ENCODE measurements at regions not wholly inside any gene's neighbourhood (a gene's known extent, or its start where the extent isn't known, plus 50 kb on each side); places are given as distances from the start of the nearest gene placed in this dataset.
"Not testable (repeated sequence)": the region's sequence is repeated elsewhere in the genome, so short reads cannot be mapped to it uniquely, and the experiment has no call there.

DNA sequence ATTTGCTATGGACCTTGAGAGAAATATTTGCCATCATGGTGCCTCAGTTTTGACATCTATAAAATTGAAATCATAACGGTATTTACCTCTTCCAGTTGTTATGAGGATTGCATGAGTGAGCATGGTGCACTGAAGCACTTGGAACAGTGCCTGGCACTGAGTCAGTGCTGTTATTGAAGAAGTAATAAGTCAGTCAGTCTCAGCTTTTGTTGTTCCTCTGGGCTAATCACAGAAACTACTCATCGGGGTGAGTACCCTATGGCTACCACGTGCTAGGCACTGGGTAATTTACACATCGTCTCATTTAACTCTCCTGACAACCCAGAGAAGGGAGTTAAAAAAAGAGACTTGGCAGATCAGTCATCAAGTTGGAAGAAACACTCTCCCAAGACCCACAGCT is 159.5 kb upstream of the NRXN3 start:
- H3K27me3 Mint-ChIP-seq (ENCODE audit: insufficient read depth, low read depth): no peaks in the 10 kb centered on the region
- Histone ChIP-seq H3K9me3 (ENCODE audit: low read depth) (no peaks in the 10 kb centered on the region), H3K27ac (no peak overlapping the region), H2AFZ (replicated peaks) (no peak overlapping the region), H3F3A (ENCODE audit: low read depth) (no peaks in the 10 kb centered on the region), H3K79me2 (ENCODE audit: low read depth) (no peaks in the 10 kb centered on the region), H3K27me3 (no peaks in the 10 kb centered on the region), H3K4me3 (no peak overlapping the region), H3K36me3 (no peaks in the 10 kb centered on the region), H3K4me1 (no peaks in the 10 kb centered on the region), H3K4me2 (no peak overlapping the region), H4K20me1 (ENCODE audit: low read depth) (no peaks in the 10 kb centered on the region), H3K9ac (no peak overlapping the region)
- H3K27ac Mint-ChIP-seq: no peak overlapping the region
- no peak for DNase-seq (ENCODE audit: low spot score)
- H3K4me1 Mint-ChIP-seq: no peaks in the 10 kb centered on the region
- H3K9me3 Mint-ChIP-seq: no peaks in the 10 kb centered on the region
- H3K36me3 Mint-ChIP-seq: no peaks in the 10 kb centered on the region
- H3K4me3 Mint-ChIP-seq: no peak overlapping the region
- no peak for TF ChIP-seq CTCF (IDR thresholded peaks at IDR 0.05)
- no peak for TF ChIP-seq EZH2phosphoT487 (IDR thresholded peaks at IDR 0.05)
- no peak for TF ChIP-seq EZH2 (IDR thresholded peaks at IDR 0.05)

DNA sequence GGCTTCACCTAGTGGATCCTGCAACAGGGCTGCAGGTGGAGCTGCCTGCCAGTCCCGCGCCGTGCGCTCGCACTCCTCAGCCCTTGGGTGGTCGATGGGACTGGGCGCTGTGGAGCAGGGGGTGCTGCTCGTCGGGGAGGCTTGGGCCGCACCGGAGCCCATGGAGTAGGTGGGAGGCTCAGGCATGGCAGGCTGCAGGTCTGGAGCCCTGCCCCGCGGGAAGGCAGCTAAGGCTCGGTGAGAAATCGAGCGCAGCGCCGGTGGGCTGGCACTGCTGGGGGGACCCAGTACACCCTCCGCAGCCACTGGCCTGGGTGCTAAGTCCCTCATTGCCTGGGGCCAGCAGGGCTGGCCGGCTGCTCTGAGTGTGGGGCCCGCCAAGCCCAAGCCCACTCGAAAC is 156.3 kb upstream of the NRXN3 start:
- not testable (repeated sequence) for H3K27ac ChIP-seq; H3K36me3 ChIP-seq; H3K79me2 ChIP-seq (ENCODE audit: low read depth); H3K27me3 Mint-ChIP-seq (ENCODE audit: insufficient read depth, low read depth); H3K36me3 Mint-ChIP-seq; H3K4me3 ChIP-seq; H3K4me2 ChIP-seq; H3K27me3 ChIP-seq; H3K4me1 Mint-ChIP-seq; DNase-seq (ENCODE audit: low spot score); H3K27ac Mint-ChIP-seq; H2AFZ ChIP-seq (replicated peaks); H3K9me3 ChIP-seq (ENCODE audit: low read depth); H3K4me3 Mint-ChIP-seq; H3K9ac ChIP-seq; H3K9me3 Mint-ChIP-seq; H3F3A ChIP-seq (ENCODE audit: low read depth); H4K20me1 ChIP-seq (ENCODE audit: low read depth); H3K4me1 ChIP-seq

DNA sequence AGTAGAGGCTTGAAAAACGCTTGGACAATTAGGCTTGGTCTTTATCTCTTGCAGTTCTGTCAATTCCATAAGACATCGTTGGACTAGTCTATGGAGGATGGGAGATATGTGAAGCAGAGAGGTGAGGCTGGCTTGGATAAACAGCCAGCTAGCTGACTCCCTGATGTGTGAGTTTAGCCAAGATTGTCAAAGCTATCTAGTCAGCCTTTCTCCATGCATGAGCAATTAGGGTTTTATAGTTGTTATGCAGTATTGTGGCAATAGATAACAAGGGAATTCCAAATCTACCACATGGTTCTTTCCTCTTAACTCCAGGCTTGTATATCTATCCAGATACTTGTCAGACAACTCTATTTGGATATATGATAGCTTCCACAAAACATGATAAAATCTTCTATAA is 153.6 kb upstream of the NRXN3 start:
- Histone ChIP-seq H3K4me3 (no peak overlapping the region), H3K9ac (no peak overlapping the region), H2AFZ (replicated peaks) (no peak overlapping the region), H3K9me3 (ENCODE audit: low read depth) (no peaks in the 10 kb centered on the region), H3K27me3 (no peaks in the 10 kb centered on the region), H3K27ac (no peak overlapping the region), H3K4me1 (no peaks in the 10 kb centered on the region), H3K4me2 (no peak overlapping the region), H4K20me1 (ENCODE audit: low read depth) (no peaks in the 10 kb centered on the region), H3K36me3 (no peaks in the 10 kb centered on the region), H3K79me2 (ENCODE audit: low read depth) (no peaks in the 10 kb centered on the region), H3F3A (ENCODE audit: low read depth) (no peaks in the 10 kb centered on the region)
- TF ChIP-seq EZH2phosphoT487 (IDR thresholded peaks at IDR 0.05) (no peak), CTCF (IDR thresholded peaks at IDR 0.05) (no peak), EZH2 (IDR thresholded peaks at IDR 0.05) (no peak)
- Mint-ChIP-seq H3K27ac (no peak overlapping the region), H3K27me3 (ENCODE audit: insufficient read depth, low read depth) (peaks cover 3% of the 10 kb centered on the region), H3K9me3 (no peaks in the 10 kb centered on the region), H3K4me3 (no peak overlapping the region), H3K36me3 (no peaks in the 10 kb centered on the region), H3K4me1 (no peaks in the 10 kb centered on the region)
- DNase-seq (ENCODE audit: low spot score): no peak

GRCh38 chr14:78018283-78018682 is 151.9 kb upstream of the NRXN3 start:
- peaks cover 3% of the 10 kb centered on the region for H3K27me3 Mint-ChIP-seq (ENCODE audit: insufficient read depth, low read depth)
- no peak overlapping the region for H3K27ac Mint-ChIP-seq
- Histone ChIP-seq H3K27me3 (no peaks in the 10 kb centered on the region), H3K27ac (no peak overlapping the region), H3F3A (ENCODE audit: low read depth) (peaks cover 11% of the 10 kb centered on the region), H3K4me2 (no peak overlapping the region), H3K36me3 (no peaks in the 10 kb centered on the region), H2AFZ (replicated peaks) (no peak overlapping the region), H3K4me3 (no peak overlapping the region), H3K4me1 (no peaks in the 10 kb centered on the region), H3K9ac (no peak overlapping the region), H4K20me1 (ENCODE audit: low read depth) (no peaks in the 10 kb centered on the region), H3K9me3 (ENCODE audit: low read depth) (no peaks in the 10 kb centered on the region), H3K79me2 (ENCODE audit: low read depth) (no peaks in the 10 kb centered on the region)
- no peak for TF ChIP-seq EZH2phosphoT487 (IDR thresholded peaks at IDR 0.05)
- no peak for TF ChIP-seq EZH2 (IDR thresholded peaks at IDR 0.05)
- TF ChIP-seq CTCF (IDR thresholded peaks at IDR 0.05): no peak
- no peaks in the 10 kb centered on the region for H3K9me3 Mint-ChIP-seq
- no peaks in the 10 kb centered on the region for H3K4me1 Mint-ChIP-seq
- DNase-seq (ENCODE audit: low spot score): no peak
- no peak overlapping the region for H3K4me3 Mint-ChIP-seq
- no peaks in the 10 kb centered on the region for H3K36me3 Mint-ChIP-seq

Measured in neural progenitor cell (in vitro differentiated cells).